DOHH2 (cell line): ENCODE measurements at regions not wholly inside any gene's neighbourhood (a gene's known extent, or its start where the extent isn't known, plus 50 kb on each side); places are given as distances from the start of the nearest gene placed in this dataset.

Source experiments
- EZH2phosphoT487 ChIP-seq: fragments of 200-600 bp; sonication (generic); IDR thresholded peaks from 2 replicates; pipeline ENCODE4 v1.6.1; 2017; ENCODE audit warnings: borderline replicate concordance, mild to moderate bottlenecking, antibody characterized with exemption, low read length, moderate library complexity, mixed read lengths
- TF ChIP-seq, protein P1 (sequence below): fragments of 200-600 bp; sonication (generic); IDR thresholded peaks from one replicate; pipeline ENCODE4 v1.5.1; 2014; ENCODE audit warnings: antibody characterized with exemption, mild to moderate bottlenecking, low read depth, low read length; ENCODE audit not compliant: poor library complexity, severe bottlenecking

GRCh38 chr4:164428561-164428960, 325.4 kb upstream of the SMIM31 start:
- TF ChIP-seq, protein P1, sequence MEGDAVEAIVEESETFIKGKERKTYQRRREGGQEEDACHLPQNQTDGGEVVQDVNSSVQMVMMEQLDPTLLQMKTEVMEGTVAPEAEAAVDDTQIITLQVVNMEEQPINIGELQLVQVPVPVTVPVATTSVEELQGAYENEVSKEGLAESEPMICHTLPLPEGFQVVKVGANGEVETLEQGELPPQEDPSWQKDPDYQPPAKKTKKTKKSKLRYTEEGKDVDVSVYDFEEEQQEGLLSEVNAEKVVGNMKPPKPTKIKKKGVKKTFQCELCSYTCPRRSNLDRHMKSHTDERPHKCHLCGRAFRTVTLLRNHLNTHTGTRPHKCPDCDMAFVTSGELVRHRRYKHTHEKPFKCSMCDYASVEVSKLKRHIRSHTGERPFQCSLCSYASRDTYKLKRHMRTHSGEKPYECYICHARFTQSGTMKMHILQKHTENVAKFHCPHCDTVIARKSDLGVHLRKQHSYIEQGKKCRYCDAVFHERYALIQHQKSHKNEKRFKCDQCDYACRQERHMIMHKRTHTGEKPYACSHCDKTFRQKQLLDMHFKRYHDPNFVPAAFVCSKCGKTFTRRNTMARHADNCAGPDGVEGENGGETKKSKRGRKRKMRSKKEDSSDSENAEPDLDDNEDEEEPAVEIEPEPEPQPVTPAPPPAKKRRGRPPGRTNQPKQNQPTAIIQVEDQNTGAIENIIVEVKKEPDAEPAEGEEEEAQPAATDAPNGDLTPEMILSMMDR, result no peak
- TF ChIP-seq EZH2phosphoT487, result no peak
